ENCODE measurements at regions not wholly inside any gene's neighbourhood (a gene's known extent, or its start where the extent isn't known, plus 50 kb on each side); places are given as distances from the start of the nearest gene placed in this dataset.
A peak's percentile ranks its signal among the peaks of the same experiment; 100 is the strongest.

DNA sequence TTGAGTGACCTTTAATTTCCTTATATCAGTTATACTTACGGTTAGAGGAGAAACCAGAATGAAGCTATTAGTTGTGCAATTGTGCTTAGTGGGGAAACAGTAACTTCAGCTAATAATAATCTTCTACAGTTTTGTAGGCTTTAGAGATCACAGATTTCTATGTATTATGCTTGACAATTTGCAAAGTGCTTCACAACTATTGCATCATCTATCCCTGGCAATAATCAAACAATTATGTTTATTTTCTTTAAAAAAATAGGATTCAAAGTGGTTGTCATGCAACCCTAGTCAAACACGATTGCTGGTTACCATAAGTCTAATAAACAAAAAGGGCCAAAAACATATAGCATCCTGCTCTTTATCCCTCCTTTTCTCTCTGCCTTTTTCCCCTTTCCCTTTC, 530.3 kb downstream of the NXPH1 start:
- in situ Hi-C loops (cut with HindIII; ENCODE audit: low pct_unique_long_range_greater_than_20kb, low sequenced_read_pairs) = no loop called here
- TF ChIP-seq JUND (IDR thresholded peaks at IDR 0.05; ENCODE audit: low read depth) = no peak

DNA sequence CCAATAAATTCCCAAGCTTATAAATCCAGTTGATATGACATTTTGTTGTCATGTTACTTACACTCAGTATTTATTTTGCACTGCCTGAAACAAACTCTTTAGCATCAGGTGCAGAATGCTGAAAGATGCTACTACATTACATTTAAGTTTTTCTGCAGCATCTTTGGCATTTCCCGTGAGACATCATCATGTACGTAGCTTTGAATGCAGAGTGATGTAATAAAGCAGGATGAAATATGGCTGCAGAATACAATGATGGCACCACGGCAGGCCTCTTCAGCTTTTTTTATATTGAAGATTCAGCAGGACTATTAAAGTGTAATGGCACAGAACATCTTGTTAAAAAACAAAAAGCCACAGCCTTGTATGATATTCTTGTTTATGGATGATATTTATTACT, 531.8 kb downstream of the NXPH1 start:
- in situ Hi-C loops (cut with HindIII; ENCODE audit: low pct_unique_long_range_greater_than_20kb, low sequenced_read_pairs) = no loop called here

More for the DNA sequence above, 530.3 kb downstream of the NXPH1 start:
- DNase-seq (ENCODE audit: low read depth in 1 of 2, low spot score in 1 of 2) = no peak

DNA sequence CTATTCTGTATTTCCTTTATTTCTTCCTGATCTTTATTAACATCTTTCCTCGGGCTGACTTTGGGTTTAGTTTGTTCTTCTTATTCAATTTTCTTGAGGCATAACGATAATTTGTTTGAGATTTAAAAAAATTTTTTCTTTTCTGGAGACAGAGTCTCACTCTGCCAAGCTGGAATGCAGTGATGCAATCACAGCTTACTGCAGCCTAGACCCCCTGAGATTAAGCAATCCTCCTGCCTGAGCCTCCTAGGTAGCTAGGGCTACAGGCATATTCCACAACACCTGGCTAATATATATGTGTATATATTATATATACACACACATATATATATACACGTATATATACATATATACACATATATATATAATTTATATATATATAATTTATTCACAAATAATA, 540.2 kb downstream of the NXPH1 start:
- no peak for DNase-seq (ENCODE audit: low read depth in 1 of 2, low spot score in 1 of 2)
- in situ Hi-C loops (cut with HindIII; ENCODE audit: low pct_unique_long_range_greater_than_20kb, low sequenced_read_pairs) = no loop called here
- no peak for TF ChIP-seq JUND (IDR thresholded peaks at IDR 0.05; ENCODE audit: low read depth)

More for the DNA sequence above, 531.8 kb downstream of the NXPH1 start:
- no peak for DNase-seq (ENCODE audit: low read depth in 1 of 2, low spot score in 1 of 2)
- TF ChIP-seq JUND (IDR thresholded peaks at IDR 0.05; ENCODE audit: low read depth) = no peak

DNA sequence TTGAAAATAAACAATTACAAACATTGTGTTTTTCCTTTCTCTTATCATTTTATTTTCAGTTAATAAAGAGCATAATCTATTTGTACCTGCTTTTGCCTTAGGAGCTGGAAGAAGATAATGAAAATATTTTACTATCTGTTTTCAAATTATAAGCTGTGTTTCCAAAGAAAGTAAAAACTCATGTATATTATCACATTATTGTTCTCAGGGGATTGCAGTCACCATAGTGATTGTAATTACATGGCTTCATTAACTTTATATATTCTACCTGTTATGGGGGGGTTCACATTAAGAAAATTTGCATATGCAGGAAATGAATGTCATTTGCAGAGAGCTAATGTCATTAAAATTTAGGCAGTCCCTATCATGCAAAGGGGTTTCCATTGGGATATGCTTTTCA, 542.3 kb downstream of the NXPH1 start:
- no peak for TF ChIP-seq JUND (IDR thresholded peaks at IDR 0.05; ENCODE audit: low read depth)
- in situ Hi-C loops (cut with HindIII; ENCODE audit: low pct_unique_long_range_greater_than_20kb, low sequenced_read_pairs) = no loop called here
- DNase-seq (ENCODE audit: low read depth in 1 of 2, low spot score in 1 of 2) = no peak

DNA sequence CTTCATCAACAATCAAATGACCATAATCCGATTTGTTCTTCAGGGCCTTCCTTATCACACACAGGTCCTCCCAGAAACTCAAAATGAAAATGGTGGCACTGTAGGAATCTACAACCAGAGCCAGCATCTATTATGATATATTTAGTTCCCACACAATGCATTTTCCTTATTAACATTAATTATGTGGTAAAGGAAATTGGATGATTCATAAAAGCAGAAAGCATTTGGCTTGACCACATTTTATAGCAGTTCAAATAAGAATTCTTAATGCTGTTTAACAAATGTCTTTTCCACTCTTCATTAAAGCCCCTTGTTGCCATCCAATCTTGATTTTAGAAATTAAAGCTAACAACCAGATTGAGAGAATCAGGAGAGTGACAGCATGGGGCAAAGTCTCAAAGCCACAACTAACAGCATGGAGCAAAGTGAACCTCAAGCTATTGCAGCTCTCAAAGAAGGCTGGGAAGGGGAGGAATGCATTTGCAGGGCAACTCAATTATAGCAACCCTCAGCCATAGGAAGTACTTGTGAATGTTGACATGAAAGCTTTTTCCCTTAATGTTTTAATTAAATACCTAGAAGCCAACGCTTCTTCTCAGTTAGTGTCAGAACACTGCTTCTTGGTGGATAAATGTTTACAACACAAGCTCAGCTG, 549.1 kb downstream of the NXPH1 start:
- in situ Hi-C loops (cut with HindIII; ENCODE audit: low pct_unique_long_range_greater_than_20kb, low sequenced_read_pairs) = no loop called here
- DNase-seq (ENCODE audit: low read depth in 1 of 2, low spot score in 1 of 2) = no peak
- no peak for TF ChIP-seq JUND (IDR thresholded peaks at IDR 0.05; ENCODE audit: low read depth)

DNA sequence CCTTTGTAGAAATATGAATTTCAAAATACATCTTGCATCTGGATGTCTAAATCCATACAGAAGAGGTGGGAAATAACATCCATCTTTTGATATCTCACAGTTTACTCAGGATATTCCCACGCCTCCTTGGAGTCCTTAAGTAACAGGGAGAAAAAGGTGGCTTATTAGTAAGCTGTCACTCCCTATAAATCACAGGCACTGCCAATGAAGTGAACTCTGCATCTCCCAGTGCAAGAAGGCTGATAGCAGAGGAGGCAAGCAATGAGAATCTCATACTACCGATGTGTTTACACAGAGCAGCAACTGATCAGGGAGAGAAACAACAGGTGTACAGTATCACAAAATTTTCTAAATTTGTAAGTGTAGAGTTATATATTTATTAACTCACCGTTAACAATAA, 551.8 kb downstream of the NXPH1 start:
- DNase-seq (ENCODE audit: low read depth in 1 of 2, low spot score in 1 of 2) = no peak
- TF ChIP-seq JUND (IDR thresholded peaks at IDR 0.05; ENCODE audit: low read depth) = no peak
- in situ Hi-C loops (cut with HindIII; ENCODE audit: low pct_unique_long_range_greater_than_20kb, low sequenced_read_pairs) = no loop called here

DNA sequence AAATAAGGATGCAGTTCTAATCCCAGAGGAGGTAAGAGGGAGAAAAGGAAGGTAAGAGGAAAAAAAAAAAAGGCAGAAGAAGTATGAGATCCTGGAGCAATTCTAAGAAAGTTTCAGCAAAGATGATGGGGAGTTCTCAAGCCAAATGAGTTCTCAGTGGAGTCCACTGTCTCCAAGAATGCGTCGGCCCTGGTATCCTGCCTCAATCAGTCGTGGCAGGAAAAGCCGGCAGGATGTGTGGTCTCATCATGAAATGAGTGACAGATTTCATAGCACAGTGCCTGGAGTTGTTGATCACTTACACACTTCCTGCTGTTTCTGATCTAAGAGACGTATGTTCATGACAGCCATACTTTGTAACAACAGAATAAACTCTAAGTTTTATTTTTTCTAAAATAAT, 554.9 kb downstream of the NXPH1 start:
- TF ChIP-seq JUND (IDR thresholded peaks at IDR 0.05; ENCODE audit: low read depth) = no peak
- no peak for DNase-seq (ENCODE audit: low read depth in 1 of 2, low spot score in 1 of 2)
- in situ Hi-C loops (cut with HindIII; ENCODE audit: low pct_unique_long_range_greater_than_20kb, low sequenced_read_pairs) = no loop called here

DNA sequence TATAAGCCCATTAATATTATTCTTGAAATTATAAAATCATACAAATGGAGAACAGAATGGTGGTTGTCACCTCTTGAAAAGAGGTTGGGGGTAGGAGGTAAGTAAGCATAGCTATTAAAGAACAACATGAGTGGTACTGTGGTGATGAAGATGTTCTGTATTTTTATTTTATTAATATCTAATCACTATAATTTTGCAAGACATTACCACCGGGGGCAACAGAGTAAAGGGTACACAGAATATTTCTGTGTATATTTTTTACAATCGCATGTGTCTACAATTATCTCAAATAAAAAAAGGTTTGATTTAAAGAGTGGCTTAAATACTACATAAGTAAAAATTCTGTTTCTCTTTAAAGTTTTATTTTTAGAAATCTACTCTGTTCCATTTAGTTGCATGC, 557.8 kb downstream of the NXPH1 start:
- in situ Hi-C loops (cut with HindIII; ENCODE audit: low pct_unique_long_range_greater_than_20kb, low sequenced_read_pairs) = no loop called here
- DNase-seq (ENCODE audit: low read depth in 1 of 2, low spot score in 1 of 2) = no peak
- no peak for TF ChIP-seq JUND (IDR thresholded peaks at IDR 0.05; ENCODE audit: low read depth)

DNA sequence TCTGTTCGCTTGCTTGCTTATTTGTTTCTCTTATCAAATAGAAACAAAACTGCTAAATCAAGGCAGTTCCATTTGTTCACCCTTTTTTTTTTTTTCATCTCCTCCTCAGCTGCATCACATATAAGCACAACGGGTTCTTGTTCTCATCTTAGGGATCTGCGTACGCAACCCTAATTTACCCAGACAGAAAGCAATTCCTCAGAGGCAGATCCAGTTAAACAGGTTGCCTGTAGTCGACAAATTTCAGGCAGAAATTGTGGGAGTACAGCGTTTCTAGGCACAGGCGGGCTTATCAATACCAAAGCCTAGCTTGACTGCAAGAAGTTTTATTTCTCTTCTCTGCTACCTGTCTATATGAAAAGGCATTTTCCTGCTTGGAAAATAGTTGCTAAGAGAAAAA, 565.4 kb downstream of the NXPH1 start:
- DNase-seq (ENCODE audit: low read depth in 1 of 2, low spot score in 1 of 2) = peak in 1 of 2 experiments; percentile 47

DNA sequence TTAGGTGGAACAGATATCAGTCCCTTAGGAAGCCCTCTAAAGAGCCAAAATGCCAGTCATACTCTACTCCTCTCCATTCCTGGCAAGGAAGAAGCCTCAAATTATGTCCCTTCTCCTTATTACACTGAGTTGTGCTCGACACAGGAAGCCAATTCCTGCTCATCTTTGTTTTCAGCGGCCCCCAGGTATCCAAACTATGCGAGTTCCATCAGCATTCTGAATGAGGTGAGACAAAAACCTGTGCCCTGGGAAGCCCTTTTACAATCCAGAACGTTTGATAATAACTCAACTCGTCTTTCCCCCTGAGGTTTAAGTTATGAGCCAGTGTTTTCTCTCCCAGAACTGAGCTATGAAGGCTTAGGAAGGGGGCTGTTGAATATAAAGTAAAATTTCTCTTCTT, 580.5 kb downstream of the NXPH1 start:
- DNase-seq (ENCODE audit: low read depth in 1 of 2, low spot score in 1 of 2) = no peak
- in situ Hi-C loops (cut with HindIII; ENCODE audit: low pct_unique_long_range_greater_than_20kb, low sequenced_read_pairs) = no loop called here
- TF ChIP-seq JUND (IDR thresholded peaks at IDR 0.05; ENCODE audit: low read depth) = no peak

More for the DNA sequence above, 565.4 kb downstream of the NXPH1 start:
- no peak for TF ChIP-seq JUND (IDR thresholded peaks at IDR 0.05; ENCODE audit: low read depth)
- in situ Hi-C loops (cut with HindIII; ENCODE audit: low pct_unique_long_range_greater_than_20kb, low sequenced_read_pairs) = no loop called here

DNA sequence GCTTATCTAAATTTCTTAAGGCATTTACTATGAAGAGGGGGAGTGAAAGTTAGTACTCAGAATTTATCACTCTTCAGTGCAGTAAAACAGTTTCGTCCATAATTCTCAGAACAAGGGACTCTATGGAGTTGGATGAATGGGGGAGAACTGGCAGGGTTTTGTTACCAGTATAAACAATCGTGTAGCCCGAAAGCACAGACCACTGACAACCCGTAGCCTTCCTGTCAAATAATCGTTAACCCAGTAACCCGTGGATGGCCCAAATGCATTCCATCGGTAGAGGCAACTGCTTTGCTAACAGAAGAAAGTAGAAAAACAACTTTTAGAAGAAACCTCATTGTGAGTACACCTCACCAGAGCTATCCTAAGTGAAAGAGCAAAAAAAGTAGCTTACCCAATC, 583.9 kb downstream of the NXPH1 start:
- DNase-seq (ENCODE audit: low read depth in 1 of 2, low spot score in 1 of 2) = no peak
- in situ Hi-C loops (cut with HindIII; ENCODE audit: low pct_unique_long_range_greater_than_20kb, low sequenced_read_pairs) = no loop called here
- no peak for TF ChIP-seq JUND (IDR thresholded peaks at IDR 0.05; ENCODE audit: low read depth)

DNA sequence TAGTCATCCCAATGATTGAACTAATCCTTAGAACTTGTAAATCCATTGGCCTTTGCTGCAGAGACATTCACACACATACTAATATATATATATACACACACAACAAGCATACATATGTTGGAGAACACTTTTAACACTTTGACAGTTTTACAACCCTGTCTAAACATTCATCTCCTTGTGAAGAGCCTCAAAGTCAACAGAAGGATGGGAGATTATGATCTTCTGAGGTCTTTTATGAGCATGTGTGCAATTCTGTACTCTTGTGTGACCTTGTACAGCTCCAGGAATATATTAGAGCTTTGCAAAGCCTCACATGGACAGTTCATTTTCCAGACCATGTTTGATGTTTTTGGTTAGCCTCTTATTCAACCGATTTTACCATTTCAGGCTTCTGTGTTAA, 589.0 kb downstream of the NXPH1 start:
- in situ Hi-C loops (cut with HindIII; ENCODE audit: low pct_unique_long_range_greater_than_20kb, low sequenced_read_pairs) = no loop called here
- peak in 1 of 2 experiments; percentile 60 for DNase-seq (ENCODE audit: low read depth in 1 of 2, low spot score in 1 of 2)

DNA sequence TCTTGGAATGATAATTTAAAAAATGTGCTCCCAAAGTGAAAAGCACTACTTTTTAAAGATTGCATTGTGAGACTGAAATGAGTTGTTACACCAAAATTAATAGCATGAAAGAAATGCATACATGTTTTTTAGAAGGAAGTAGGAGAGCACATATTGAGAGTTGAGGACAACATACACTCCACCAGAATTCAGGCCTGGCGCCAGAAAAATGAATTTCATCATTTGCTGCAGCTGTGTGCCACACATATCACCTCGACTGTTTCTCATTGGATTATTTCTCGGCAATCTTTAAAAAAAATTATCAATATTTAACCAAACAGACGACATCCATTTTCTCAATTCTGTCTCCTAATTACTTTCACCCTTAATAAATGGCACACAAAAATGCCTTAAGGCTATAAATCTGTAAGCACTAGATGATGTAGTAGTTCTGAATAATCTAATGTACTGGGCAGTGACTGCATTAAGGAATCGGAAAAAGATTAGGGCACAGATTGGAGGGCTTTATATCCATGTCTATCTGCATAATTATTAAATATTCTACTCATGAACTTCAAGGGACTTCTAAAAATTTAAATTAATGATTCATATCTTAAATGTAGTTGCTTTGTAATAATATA, 590.4 kb downstream of the NXPH1 start:
- no peak for DNase-seq (ENCODE audit: low read depth in 1 of 2, low spot score in 1 of 2)
- no peak for TF ChIP-seq JUND (IDR thresholded peaks at IDR 0.05; ENCODE audit: low read depth)
- in situ Hi-C loops (cut with HindIII; ENCODE audit: low pct_unique_long_range_greater_than_20kb, low sequenced_read_pairs) = no loop called here

More for the DNA sequence above, 589.0 kb downstream of the NXPH1 start:
- no peak for TF ChIP-seq JUND (IDR thresholded peaks at IDR 0.05; ENCODE audit: low read depth)

DNA sequence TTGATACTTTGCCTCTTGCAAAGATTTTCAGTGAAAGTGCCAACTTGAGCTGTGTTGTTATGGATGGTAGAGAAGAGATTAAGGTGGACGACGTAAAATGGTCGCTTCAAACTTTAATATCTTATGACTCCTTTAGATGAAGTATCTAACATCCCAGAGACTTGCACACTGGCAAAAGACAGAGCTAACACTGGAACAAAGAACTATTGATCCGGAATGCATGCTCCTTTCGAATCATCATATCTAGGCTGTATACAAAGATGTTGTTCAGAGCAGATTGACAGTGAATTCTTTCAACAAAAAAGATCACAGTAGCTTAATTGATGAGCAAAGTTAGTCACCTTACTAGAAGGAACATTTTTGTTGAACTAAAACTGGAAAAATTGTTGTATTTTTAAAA, 592.7 kb downstream of the NXPH1 start:
- in situ Hi-C loops (cut with HindIII; ENCODE audit: low pct_unique_long_range_greater_than_20kb, low sequenced_read_pairs) = no loop called here
- DNase-seq (ENCODE audit: low read depth in 1 of 2, low spot score in 1 of 2) = no peak
- TF ChIP-seq JUND (IDR thresholded peaks at IDR 0.05; ENCODE audit: low read depth) = no peak
